VCaP (cell line): ENCODE measurements at regions not wholly inside any gene's neighbourhood (a gene's known extent, or its start where the extent isn't known, plus 50 kb on each side); places are given as distances from the start of the nearest gene placed in this dataset.

ENCODE experiments used
- H3K27ac ChIP-seq: fragments of 450-650 bp; 2 replicates; pipeline ENCODE4 v1.5.1; 2017
- CTCF ChIP-seq: fragments of 450-650 bp; conservative IDR thresholded peaks from 2 replicates; pipeline ENCODE4 v1.5.1; 2017; ENCODE audit warnings: mild to moderate bottlenecking, moderate library complexity

- TF ChIP-seq CTCF: no peak
- peak overlapping the region; percentile 85 for H3K27ac ChIP-seq
Observed at GRCh38 chr3:178456621-178457285, 79.5 kb upstream of the KCNMB2 start.

- peak overlapping the region; percentile 85 for H3K27ac ChIP-seq
- no peak for TF ChIP-seq CTCF
Observed at GRCh38 chr3:178457511-178457910, 78.7 kb upstream of the KCNMB2 start.

- peak overlapping the region; percentile 85 for H3K27ac ChIP-seq
- TF ChIP-seq CTCF: no peak
Observed at GRCh38 chr3:178458313-178459037, 77.8 kb upstream of the KCNMB2 start.

GRCh38 chr3:178459038-178459410, 77.2 kb upstream of the KCNMB2 start:
- no peak for TF ChIP-seq CTCF
- peak overlapping the region; percentile 85 for H3K27ac ChIP-seq

- no peak for TF ChIP-seq CTCF
- no peak overlapping the region for H3K27ac ChIP-seq
Observed at GRCh38 chr3:178465260-178466180, 70.7 kb upstream of the KCNMB2 start.

GRCh38 chr3:178472941-178473340, 63.3 kb upstream of the KCNMB2 start:
- TF ChIP-seq CTCF: no peak
- H3K27ac ChIP-seq: no peak overlapping the region

- TF ChIP-seq CTCF: no peak
- H3K27ac ChIP-seq: peak overlapping the region; percentile 78
Observed at GRCh38 chr3:178474526-178474925, 61.7 kb upstream of the KCNMB2 start.
